D721Med (cell line): ENCODE measurements at regions not wholly inside any gene's neighbourhood (a gene's known extent, or its start where the extent isn't known, plus 50 kb on each side); places are given as distances from the start of the nearest gene placed in this dataset.
A peak's percentile ranks its signal among the peaks of the same experiment; 100 is the strongest.

Source experiments
- DNase-seq: peaks from one replicate; pipeline ENCODE4 v3.0.0; 2011; ENCODE audit warnings: low spot score; ENCODE audit not compliant: insufficient read length
- FAIRE-seq: peaks from 2 replicates; lab custom pipeline; 2011; peaks lifted over from hg19 to GRCh38; lab: Jason Lieb, UNC
- TF ChIP-seq, protein P1 (sequence below): IDR thresholded peaks from 2 replicates; pipeline ENCODE4 v1.5.1; 2012; ENCODE audit warnings: mild to moderate bottlenecking, control low read depth; ENCODE audit not compliant: insufficient read depth; ENCODE audit errors: missing control alignments

DNA sequence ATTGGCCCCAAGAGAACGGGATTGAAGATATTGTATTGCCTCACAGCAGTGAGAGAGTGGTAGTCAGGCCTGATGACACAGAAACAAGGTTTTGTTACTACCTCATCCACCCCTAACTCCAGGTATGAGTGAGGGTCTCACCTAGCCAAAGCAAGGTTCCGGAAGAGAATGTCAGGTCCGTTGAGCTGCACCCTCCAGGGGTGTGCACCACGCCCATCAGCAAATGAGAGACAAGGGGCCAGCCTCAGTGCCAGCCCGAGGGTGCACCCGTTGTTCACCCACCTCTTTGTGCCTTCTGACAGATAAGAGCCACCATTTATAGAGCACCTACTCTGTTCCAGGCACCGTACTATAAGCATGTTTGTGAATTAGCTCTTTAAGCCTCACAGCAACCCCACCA lies 121.9 kb upstream of the IPO9 start:
- no peak for FAIRE-seq

DNA sequence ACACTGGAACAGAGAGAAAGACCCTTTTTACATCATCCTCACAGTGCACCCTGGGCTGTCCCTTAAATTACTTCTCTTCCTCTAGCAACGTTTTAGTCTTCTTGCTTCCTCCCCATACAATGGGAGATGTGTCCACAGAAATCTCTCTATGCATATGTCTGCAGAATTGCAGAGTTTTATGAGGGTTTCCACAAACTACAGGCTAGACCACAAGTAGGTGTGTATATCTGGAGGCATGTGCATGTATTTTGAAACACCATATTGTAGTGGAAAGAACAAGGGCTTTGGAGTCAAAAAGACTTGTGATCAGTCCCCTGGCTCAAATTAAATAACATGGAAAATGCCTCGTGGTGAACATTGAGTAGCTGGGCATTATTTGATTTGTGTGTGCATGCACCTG lies 121.3 kb upstream of the IPO9 start:
- TF ChIP-seq, protein P1, sequence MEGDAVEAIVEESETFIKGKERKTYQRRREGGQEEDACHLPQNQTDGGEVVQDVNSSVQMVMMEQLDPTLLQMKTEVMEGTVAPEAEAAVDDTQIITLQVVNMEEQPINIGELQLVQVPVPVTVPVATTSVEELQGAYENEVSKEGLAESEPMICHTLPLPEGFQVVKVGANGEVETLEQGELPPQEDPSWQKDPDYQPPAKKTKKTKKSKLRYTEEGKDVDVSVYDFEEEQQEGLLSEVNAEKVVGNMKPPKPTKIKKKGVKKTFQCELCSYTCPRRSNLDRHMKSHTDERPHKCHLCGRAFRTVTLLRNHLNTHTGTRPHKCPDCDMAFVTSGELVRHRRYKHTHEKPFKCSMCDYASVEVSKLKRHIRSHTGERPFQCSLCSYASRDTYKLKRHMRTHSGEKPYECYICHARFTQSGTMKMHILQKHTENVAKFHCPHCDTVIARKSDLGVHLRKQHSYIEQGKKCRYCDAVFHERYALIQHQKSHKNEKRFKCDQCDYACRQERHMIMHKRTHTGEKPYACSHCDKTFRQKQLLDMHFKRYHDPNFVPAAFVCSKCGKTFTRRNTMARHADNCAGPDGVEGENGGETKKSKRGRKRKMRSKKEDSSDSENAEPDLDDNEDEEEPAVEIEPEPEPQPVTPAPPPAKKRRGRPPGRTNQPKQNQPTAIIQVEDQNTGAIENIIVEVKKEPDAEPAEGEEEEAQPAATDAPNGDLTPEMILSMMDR: no peak
- DNase-seq: no peak
- FAIRE-seq: no peak

More for the DNA sequence above, 121.9 kb upstream of the IPO9 start:
- no peak for DNase-seq
- TF ChIP-seq, protein P1: no peak

DNA sequence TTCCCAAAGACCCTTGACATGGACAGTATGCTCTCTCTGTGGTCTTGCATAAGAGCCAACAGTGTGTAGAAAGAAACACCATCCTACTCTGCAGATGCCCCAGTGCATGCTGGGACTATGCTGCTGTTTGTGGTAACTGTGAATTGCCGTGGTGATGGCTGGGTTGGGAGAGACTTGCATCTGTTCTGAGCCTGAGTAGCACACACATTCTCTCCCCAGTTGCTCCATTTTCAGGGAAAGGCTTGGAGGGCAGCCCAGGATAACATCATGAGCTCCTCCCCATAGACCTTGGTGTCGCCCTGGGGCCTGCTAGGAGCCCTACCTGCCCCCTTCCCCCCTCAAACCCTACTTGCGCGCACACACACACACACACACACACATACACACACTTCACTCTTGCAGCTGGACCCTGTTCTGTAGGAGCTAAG lies 120.9 kb upstream of the IPO9 start:
- FAIRE-seq: no peak
- no peak for DNase-seq
- TF ChIP-seq, protein P1: no peak

DNA sequence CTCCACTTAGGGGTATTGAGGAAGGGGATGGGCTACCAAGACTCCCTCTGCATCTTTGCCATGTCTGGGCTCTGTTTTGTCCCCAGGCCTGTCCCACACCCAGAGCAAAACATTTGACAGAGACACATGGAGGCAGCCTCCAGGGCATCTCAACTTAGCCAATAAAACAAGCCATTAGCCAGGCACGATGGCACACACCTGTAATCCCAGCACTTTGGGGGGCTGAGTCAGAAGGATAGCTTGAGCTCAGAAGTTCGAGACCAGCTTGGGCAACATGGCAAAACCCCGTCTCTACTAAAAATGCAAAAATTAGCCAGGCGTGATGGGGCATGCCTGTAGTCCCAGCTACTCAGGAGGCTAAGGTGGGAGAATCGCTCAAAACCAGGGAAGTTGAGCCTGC lies 120.3 kb upstream of the IPO9 start:
- TF ChIP-seq, protein P1: no peak
- no peak for DNase-seq
- FAIRE-seq: no peak

DNA sequence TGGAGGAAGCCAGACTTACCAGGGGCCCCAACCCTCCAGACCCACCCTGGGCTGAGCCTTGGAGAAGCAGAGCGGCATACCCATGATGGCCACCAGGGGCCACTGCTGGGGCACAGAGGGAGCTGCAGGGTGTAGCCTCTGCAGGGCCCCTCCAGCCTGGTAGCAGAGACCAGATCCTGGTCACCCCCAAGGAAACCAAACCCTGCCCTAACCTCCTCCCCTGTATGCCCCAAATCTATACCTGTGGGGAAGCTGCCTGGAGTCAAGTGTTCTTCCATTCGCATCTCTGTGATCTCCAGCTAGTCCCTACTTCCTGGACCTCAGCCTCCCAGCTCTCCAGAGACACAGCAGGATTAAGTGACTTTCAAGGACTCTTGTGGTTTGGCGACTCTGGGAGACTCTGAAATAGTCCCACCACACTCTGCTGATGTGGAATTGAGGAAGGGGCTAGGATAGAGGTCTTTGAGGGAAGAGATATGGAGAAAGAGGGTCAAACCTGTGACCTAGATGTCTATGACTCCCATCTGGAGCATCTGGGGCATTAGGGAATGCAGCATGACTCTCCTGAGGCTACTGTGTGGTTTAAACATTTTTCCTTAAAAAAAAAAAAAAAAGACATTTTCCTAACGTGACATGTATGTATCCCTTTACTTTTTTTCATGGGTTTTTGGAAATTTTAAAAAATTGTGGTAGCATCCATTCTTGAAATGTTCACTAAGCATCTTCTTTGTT lies 119.2 kb upstream of the IPO9 start:
- TF ChIP-seq, protein P1: peak; percentile 96
- FAIRE-seq (no peak), DNase-seq (peak; percentile 62)

DNA sequence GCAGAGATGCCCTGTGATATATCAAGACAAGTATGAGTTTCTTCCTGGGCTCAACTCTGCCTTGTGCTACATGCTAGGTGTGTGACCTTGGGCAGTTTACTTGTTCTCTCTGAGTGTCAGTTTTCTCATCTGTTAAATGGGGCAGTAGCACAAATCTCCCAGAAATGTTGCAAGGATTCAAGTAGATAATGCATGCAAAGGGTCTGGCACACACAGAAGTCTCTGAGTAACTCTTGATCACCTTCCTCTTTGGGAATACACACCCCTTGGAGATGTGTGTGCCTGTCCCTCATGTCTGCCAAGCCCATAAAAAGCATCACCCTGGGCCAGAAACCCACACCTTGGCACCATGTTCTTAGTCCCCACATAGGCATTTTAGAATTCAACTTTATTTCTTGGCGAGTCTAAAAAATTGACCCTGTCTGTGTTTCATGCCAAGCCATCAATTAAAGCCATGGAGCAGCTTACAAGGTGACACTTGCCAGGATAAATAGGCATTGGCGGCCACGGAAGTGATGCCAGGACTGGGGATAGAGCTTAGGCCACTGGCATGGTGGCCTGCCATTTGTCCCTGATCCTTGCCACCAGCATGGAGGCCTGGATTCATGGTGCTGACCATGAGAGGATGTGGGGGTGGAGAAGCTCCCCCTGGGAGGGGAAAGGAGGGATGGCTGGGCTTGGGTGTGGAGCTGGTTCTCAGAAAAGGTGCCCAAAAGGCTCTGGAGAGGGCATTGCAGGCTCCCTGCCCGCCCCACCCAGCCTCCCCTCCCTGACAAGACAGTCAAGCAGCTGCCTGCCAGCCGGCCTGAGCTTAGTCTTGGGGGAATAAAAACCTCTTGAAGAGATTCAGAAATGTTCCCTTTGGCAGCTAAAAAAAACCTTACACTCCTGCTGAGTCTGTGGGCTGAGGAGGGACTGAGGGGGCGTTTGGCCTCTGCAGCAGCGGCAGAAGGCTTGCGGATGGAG lies 118.0 kb upstream of the IPO9 start:
- DNase-seq (no peak), FAIRE-seq (no peak)
- TF ChIP-seq, protein P1: no peak
